NCI-H524 (cell line): ENCODE measurements at regions not wholly inside any gene's neighbourhood (a gene's known extent, or its start where the extent isn't known, plus 50 kb on each side); places are given as distances from the start of the nearest gene placed in this dataset.

Experiments
- DNase-seq, 2 experiments: peaks; one replicate each; lab custom pipeline; 2025; lab: John Stamatoyannopoulos, UW

- no peak for DNase-seq
These were observed 77.7 kb upstream of the MAP4K3 start for GRCh38 chr2:39514825-39515224.

- no peak for DNase-seq
These were observed 78.3 kb upstream of the MAP4K3 start for GRCh38 chr2:39515273-39515896.

DNA sequence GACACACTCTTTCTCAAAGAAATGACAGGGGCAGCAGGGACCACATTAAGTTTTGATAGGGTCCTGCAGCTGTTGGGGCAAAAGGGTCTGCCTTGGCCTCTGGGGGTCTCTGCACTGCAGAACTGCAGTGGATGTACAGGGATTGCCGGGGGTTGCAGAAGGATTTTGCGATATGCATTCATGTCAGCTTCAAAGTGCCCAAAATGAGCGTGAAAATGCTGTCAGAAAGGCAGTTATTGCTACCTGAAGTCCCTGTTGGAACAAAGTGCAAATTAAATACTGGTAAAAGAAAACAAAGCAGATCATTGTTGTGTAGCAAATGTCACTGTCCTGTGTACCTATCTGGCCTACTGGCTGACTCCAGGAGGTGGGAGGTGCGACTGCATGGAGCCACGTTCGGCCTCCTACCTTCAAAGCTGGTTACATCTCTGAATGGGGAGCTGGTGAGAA, 78.8 kb upstream of the MAP4K3 start:
- DNase-seq = no peak

GRCh38 chr2:39516347-39517101, 79.4 kb upstream of the MAP4K3 start:
- DNase-seq = peak; percentile 86 to 96

GRCh38 chr2:39517102-39517436, 80.0 kb upstream of the MAP4K3 start:
- no peak for DNase-seq

- DNase-seq = no peak
These were observed 80.5 kb upstream of the MAP4K3 start for GRCh38 chr2:39517622-39518021.

DNA sequence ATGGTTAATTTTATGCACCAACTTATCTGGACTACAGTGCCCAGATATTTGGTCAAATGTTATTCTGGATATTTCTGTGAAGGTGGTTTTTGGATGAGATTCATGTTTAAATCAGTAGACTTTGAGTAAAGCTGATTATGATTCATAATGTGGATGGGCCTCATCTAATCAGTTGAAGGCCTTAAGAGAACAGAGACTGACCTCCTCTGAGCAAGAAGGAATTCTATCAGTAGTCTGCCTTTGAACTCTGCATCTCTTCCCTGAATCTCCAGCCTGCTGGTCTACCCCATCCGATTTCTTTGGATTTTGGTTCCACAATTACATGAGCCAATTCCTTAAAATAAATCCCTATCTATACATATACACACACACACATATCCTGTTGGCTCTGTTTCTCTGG, 82.8 kb upstream of the MAP4K3 start:
- no peak for DNase-seq

DNA sequence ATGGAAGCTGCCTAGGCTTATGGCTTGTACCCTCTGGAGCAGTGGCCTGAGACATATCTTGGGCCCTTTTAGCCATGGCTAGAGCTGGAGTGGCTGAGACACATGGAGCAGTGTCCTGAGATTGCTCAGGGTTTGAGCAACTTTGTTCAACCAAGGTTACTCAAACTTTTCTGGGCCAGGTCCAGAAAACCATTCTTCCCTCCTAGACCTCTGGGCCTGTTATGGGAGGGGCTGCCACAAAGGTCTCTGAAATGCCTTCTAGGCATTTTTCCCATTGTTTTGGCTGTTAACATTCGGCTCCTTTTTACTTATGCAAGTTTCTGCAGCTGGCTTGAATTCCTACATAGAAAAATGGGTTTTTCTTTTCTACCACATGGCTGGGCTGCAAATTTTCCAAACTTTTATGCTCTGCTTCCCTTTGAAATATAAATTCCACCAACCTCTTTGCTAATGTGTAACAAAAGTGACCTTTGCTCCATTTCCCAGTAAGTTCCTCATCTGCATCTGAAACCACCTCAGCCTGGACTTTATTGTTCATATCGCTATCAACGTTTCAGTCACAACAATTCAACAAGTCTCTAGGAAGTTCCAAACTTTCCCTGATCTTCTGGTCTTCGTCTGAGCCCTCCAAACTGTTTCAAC, 84.9 kb upstream of the MAP4K3 start:
- no peak for DNase-seq

DNA sequence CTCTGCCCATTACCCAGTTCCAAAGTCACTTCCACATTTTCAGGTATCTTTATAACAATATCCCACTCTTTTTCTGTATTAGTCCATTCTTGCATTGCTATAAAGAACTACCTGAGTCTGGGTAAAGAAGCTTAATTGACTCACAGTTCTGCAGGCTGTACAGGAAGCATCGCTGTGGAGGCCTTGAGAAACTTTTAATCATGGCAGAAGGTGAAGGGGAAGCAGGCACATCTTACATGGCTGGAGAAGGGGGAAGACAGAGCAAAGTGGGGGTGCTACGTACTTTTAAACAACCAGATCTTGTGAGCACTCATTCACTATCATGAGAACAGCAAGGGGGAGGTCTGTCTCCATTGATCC, 85.4 kb upstream of the MAP4K3 start:
- DNase-seq = no peak

DNA sequence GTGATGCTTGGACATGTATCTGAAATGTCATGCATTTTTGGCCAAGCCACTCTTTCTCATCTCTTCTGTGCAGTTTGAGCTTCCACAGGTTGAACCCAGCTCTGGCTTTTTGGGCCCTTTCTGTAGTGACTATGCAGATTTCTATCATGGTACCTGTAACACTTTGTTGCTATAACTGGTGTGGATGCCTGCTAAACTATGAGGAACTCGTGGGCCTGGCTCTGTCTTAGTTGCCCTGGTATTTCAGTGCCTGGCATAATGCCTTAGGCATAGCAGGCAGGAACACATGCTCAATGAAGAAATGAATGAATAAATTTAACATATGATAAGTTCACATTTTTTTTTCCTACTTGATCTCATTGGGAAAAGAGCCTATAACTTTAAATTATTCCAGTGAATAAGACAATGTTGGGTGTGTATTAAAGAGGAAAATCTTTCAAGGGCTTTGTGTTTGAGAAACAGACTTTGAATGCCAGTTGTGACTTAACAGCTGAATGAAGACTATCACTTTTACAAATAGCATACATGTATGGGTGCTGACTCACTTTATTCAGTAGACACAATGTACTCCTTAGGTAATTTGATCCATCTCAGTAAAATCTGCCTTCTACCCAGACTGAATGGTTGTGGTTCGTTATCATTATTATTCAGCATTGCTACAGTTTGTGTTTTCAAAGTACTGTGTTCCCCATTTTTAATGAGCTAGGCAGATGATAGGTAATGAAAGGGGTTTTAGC, 86.4 kb upstream of the MAP4K3 start:
- no peak for DNase-seq

DNA sequence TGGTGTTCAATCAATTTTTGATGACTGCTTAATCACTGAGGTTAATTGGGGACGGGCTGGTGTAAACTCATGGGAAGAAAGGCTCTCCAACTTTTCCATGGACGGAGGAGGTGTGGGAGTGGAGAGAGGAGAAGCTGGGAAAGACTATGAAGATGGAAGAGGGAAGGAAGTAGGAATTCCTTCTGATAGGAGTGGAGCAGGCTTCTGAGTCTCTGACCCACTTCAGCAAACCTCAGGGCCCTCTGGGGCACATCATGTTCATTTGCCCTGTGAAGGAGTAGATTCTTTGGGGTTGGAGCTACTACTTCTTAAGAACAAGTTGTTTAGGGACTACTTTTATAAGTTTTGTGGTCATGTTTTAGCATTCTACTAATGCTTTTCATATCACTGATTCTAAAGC, 87.0 kb upstream of the MAP4K3 start:
- DNase-seq = no peak

- no peak for DNase-seq
These were observed 87.9 kb upstream of the MAP4K3 start for GRCh38 chr2:39524756-39525635.

GRCh38 chr2:39525636-39526412, 88.7 kb upstream of the MAP4K3 start:
- no peak for DNase-seq

GRCh38 chr2:39528701-39529100, 91.6 kb upstream of the MAP4K3 start:
- peak in 1 of 2 experiments; percentile 40 for DNase-seq

GRCh38 chr2:39529836-39530235, 92.8 kb upstream of the MAP4K3 start:
- no peak for DNase-seq

DNA sequence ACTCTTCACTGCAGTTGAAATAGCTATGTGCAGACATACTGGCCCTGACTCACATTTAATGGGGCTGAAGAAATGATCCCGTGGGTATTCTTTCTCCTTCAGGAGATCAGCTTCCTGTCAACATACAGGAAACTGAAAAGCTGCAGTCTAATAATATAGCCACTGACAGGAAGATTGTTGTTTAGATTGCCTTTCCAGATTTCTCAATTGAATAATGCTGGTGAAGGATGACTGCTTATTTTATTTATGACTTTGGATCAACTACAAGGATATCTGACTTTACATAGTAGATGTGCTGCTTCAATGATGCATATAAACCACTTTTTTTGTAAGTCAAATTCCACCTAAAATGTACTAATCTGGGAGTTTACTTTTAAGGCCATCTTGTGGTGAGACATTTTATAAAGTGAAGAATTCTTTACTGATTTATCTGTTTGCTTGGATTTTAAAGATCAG, 93.4 kb upstream of the MAP4K3 start:
- DNase-seq = no peak

GRCh38 chr2:39531220-39531777, 94.2 kb upstream of the MAP4K3 start:
- no peak for DNase-seq

DNA sequence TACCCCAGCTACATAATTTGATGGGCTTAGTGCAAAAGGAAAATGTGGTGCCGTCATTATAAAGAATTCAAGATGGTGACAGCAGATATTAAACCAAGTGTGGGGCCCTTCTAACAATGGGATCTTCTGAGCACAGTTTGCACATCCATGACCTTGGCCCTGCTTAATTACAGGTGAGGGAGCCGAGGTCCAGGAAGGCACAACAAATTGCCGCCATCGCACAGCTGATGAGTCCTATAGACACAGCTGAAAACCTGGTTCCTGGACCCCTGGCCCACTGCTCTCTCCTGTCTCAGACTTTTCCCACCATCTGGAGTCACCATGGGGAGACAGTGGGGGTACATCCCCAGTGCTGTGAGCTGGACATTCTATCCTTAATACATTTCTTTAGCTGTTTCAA, 95.8 kb upstream of the MAP4K3 start:
- no peak for DNase-seq

DNA sequence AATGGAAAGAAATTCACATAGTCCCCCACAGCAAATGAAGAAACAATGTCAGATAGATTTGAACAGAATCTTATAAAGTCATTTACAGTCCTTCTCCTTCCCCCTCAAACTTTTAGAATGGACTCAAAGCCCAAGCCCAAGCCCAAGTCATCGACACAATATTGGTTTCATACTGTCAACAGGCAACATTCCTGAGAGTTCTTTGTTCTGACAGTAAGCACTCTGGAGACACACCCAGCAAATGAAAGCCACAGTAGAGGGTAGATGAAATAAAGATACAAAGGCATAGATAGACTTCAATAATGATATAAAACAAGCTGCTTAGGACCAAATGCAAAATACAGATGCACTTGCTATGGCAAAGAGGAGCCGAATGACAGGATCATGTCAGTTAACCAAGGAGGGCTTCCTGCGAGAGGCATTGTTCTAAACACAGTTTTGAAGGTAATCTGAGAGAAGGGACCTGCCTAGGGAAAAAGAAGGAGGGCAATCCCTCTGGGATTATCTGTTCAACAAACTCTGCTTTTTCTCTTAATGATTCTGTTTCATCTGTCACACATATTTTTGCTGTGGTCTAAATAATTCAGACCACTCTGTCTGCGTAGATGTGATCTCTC, 97.1 kb upstream of the MAP4K3 start:
- DNase-seq = no peak

DNA sequence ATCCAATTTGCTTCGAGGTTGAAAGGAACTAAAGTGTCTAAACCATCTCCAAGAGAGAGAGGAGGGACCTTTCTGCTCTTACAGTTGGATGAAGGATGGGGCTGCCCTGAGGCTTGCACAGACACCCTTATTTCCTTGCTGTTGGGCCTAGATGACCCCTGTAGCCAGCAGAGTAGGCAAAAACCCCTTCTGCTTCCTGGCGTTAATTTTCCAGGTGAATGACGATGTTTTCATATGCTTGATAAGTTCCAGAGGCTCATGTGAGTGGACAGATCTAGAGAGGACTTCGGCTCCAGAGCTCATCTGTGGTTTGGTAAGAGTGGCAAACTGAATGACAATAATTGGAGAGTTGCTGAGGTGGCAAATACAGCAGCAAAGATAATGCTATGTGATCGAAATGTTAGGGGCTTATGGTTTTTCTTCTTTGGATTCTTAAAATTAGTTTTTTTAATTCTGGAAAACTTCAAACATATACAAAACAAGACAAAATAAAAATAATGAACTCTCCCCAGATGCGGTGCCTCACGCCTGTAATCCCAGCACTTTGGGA, 98.6 kb upstream of the MAP4K3 start:
- DNase-seq = no peak
